NCI-H226 (cell line): ENCODE measurements at regions not wholly inside any gene's neighbourhood (a gene's known extent, or its start where the extent isn't known, plus 50 kb on each side); places are given as distances from the start of the nearest gene placed in this dataset.
A peak's percentile ranks its signal among the peaks of the same experiment; 100 is the strongest.

Experiments
- DNase-seq: peaks from one replicate; pipeline ENCODE4 v3.0.0-alpha.2; 2015

DNA sequence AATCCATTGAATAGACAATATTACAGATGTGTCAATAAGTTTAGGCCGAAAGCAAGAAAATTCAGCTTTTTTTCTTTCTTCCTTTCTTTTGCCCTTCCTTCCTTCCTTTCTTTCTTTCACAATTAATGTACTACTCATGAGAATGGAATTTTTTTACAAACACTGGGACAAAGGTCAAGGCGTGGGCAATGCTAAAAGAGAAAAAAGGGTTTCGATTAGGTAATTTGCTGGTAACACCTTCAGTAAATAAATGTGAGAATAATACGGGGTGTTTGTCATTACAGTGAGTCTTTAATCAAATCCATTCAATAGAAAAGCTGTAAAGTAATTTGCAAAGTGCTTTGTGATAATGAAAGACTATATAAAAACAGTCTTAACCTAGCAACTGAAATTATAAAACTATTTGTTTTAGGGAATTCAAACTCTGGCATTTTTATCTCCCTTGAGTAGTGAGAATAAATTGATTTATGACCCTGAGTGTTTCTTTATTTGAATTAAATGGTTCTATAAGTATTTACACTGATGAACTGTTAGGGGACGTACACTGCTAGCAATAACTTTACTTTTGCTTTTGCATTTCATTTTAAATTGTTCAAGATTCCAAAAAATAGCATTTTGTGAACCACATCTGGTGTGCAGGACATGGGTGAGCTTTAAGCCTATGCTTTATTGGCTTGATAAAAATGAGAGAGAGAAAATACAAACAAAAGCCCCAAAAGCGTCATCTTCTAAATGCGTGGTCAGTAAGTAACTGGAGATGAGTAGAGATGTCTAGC is 104.2 kb upstream of the THRB start:
- no peak for DNase-seq

DNA sequence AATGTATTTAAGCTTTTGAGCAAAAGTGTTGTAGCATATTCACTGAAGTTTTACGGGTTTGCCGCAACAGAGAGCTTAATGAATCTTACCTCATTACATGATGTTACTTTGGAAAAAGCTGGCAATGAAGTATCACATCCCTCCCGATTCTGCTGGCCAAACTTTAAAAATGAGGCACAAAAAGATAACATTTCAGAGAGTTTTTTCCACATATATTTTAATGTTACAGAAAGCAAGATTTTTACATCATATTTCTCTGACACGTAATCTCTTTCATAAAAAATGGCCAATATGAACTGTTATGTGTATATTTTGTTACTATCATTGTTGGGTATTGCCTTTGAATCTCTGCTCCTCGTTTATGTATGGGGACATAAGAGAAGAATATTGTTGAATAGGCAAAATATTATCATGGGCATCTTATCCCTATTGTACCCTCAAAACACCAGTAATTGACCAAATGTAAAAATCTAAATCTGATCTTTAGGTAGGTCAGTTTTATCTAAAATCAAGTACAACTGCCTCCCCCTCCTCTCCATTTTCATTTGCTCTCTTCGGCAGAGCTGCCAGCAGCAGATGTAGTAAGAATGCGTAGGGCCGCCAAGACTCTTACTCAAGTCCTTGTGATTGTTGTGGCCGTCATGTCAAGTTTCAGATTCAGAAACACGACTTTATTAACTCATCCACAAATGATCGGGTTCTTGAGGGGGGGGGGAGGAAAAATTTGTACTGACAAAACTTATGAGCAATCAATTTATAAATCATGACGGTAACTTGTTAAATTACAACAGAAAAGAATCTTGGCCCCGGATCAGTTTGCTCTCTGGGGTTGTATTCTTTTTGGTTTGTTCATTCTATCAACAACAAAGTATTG is 106.7 kb upstream of the THRB start:
- no peak for DNase-seq

DNA sequence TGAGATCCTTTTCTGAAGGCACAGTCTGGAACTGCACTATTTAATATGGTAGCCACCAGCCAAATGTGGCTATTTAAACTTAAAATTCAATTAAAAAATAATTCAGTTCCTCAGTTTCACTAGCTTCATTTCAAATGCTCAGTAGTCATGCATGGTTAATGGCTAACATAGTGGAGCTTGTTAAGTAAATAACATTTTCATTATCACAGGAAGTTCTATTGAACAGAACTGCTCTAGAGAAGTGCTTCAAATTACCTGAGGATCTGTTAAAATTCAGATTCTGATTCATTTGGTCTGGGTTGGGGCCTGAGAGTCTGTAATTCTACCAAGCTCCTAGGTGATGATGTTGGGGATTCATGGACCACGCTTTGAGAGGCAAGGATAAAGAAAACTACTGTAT is 109.6 kb upstream of the THRB start:
- DNase-seq: no peak

DNA sequence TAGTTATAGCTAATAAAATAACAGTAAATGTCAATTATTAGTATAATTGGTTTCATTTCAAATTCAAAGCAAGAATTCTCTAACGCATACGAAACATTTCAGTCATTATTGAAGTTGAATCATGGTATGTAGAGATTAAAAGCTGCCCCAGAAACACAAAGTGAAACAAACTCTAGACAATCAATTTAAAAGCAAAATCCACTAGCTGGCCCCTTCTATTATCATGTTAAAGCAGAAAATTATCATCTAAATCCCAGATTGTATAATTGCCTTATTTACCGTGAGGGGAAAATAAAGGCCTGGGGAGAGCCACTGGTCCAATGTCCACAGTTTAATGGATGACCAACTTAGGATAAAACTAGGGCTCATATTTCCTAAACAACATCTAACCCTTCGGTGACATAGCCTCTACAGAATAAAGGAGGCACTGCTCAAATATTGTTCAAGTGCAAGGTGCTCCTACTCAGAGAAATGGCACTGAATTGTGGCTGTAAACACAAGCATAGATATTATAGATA is 110.9 kb upstream of the THRB start:
- DNase-seq: no peak

DNA sequence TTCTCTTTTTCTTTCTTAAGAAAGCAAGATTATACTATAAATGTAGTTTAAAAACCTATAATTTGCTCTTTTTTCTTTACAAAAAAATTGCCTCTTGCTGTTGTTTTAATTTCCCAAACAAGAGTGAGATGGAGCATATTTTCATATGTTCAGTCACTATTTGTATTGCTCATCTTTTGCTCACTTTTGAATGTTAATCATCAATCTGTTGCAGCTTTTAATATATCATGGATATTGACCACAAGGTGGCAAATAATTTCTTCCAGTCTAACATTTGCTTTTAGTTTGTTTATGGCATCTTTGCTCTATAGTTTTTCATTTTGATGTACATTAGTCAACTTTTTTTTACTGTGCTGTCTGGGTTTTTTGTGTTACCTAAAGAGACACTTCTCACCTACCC is 112.6 kb upstream of the THRB start:
- no peak for DNase-seq

DNA sequence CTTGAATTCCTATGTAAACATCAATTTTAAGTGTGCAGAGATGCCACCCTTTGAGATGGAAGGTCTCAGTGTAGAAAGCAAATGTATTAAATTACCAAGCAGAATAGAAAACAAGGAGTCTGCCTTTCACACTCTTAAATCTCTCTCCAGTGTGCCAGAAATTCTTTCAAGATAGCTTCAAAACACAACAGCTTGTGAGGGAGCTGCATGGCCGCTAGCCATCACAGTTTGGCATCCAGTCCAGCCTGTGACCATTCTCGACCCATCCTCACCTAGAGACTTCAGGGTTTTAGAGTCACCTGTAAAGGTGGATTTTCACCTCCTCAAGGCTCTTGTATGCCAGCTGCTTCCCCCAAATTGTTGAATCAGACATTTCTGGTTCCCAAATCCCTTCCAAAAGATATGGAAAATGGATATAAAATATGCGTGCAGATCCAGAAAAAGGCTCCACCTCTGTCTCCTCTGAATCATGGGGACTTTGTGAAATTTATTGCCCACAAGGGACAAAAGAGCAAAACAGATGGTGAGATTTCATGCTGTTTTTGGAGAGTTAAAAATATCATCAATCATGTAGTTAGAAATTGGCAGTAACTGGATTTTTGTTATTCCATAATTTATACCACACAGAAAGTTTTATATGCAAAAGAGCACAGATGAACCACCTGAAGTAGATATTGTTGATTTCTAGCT is 114.2 kb upstream of the THRB start:
- no peak for DNase-seq

DNA sequence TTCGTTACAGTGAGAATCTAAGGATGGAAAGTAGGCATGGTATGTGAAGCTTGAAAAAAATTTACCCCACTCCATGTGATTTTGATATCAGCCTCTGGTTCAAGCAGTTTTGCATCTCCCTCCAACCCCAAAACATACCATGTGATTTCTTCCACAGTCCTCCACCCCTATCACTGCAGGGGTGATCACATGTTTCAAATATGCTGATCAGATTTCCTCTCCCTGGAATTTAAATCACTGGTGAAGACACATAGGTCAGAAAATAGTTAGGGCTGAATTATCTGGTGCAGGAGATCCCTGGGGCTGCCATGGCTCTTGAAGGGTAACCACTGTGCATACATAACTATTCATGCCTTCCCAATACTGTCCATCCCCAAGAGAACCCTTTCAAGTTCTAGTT is 119.7 kb upstream of the THRB start:
- DNase-seq: no peak

DNA sequence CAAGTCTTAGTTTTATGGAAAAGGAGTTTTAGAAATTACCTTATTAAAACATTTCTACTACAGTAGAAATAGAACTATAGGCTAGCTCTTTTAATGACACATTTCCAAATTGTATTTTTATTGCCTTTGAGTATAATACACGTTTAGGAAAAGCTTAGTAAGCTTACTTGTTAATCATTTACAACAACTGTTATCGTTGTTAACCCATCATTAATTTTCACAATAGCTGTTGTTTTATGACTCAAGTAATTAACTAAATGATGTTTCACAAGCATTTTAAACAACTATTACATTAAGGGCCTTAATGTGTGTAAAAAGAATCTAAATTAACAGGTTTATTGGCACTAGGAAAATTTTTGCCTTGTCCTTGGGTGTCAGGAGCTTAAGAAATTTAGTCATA is 120.5 kb upstream of the THRB start:
- DNase-seq: no peak

DNA sequence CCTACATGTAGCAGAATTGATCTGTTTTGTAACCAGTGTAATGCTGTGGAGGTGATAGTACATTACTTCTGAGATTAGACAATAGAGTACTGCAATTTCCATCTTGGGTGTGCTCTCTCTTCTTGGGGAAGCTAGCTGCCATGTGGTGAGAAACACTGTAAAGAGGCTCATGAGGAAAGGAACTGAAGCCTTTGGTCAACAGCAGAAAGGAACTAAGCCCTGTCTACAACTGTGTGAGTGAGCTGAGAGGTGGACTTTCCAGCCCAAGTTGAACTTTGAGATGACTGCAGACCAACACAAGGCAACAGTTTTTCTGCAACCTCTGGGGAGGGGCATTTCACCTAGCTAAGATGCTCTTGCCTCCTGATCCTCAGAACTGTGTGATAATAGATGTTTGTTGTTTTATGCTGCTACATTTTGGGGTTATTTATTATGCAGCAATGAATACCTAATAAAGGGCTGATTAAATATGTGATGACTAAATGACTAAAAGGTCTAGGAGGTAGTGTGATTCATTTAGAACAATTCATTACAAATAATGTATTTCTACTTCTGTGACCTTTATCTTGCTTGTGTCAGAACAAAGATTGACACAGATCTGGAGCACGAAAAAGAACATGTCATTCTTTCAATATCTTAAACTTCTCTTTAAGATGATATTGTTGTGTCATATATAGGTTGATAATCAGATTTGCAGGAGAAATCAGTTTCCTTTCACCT is 121.6 kb upstream of the THRB start:
- DNase-seq: no peak

DNA sequence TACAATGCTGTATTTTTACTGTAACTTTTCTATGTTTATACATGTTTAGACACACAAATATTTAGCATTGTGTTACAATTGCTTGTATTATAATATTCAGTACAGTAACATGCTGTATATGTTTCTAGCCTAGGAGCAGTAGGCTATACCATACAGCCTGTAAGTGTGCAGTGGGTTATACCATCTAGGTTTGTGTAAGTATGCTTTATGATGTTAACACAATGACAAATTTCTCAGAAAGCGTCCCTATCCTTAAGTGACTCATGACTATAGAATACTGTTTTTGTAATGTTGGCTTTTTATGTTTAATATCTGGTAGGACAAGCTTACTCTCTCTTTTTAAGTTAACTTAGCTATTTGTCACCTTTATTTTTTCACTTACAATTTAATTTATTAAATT is 127.5 kb upstream of the THRB start:
- DNase-seq: no peak

DNA sequence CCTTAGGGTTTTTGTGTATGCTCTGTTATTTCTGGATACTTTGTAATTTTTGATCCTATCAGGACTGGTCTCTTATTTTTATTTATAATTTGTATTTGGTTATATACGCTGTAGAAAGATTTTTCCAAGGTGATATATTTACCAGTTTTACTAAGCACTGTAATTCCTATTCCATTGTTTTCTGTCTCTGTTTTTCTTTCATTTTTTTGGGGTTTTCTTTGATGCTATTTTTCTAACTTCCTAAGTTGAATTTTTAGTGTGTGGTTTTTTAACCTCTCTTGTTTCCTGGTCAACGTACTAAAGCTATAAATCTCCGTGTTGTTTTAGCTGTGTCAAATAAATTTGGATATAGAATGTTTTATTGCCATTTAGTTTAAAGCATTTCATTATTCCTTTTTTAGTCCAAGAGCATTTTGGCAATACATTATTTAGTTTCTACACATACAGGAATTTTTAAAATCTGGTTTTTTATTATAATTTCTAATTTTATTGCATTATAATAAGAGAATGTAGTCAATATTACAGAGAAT is 128.1 kb upstream of the THRB start:
- no peak for DNase-seq

DNA sequence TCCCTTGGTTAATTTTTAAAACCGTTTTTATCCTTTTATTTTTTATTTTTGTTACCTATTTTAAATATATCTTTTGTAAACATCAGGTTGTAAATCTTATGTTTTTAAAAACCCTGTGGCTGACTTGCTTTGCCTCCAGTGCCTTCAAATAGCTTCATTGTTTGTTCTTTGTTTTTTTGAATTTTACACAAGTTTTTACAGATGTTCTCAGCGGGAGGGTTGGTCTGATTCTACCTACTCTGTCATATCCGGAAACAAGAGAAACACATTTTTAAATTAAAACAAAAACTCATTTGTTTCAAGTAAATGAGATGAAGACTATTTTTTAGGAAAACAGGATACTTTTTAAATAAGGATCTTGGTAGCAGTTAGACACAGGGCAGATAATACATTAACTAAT is 129.0 kb upstream of the THRB start:
- no peak for DNase-seq

DNA sequence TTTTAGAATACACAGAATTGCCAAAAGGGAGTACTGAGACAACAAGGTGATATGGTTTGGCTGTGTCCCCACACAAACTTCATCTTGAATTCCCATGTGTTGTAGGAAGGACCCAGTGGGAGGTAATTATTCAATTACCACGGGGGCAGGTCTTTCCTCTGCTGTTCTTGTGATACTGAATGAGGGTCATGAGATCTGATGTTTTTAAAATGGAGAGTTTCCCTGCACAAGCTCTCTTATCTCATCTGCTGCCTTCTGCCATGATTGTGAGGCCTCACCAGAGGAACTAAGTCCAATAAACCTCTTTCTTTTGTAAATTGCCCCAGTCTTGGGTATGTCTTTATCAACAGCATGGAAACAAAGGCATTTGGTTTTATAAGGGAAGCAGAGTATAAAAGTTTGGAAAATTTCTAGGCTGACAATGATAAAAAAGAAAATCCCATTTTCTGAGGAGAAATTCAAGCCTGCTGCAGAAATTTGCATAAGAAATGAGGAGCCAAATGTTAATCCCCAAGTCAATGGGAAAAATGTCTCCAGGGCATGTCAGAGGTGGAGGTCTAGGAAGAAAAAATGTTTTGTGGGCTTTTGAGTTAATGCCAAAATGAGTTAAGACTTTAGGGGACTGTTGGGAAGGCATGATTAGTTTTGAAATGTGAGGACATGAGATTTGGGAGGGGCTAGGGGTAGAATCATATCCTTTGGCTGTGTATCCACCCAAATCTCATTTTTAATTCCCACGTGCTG is 130.5 kb upstream of the THRB start:
- DNase-seq: no peak

DNA sequence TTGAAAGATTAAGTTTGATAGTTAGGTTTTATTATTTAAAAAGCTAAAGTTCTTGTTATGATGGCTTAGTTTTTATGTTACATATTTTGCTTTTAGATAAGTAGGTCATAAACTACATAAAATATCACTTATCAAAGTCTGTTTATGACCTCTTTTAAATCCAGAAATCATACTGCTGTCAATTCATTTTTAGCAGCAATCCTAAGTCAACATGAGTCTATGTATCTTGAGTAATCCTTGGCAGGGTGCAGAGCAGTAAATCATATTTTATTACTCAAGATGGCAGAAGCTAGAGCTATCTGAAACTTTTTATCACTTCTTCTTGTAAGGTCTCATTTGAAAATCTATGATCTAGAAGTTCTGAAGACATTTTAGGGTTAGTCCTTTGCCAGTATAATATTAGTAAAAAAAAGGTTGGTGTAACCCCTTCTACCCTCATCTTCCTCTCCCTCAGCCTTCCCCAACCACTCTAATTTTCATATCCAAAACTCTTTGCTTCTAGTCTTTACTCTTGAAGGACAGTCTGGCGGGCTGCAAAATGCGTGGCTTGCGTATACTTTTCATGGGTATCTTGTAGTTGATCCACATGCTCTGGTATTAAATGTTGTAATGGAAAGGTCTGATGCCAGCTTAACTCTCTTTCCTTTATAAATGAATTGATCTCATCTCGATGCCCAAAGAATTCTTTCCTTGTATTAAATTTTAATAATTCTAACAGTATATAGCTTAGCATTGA is 134.0 kb upstream of the THRB start:
- peak; percentile 74 for DNase-seq

DNA sequence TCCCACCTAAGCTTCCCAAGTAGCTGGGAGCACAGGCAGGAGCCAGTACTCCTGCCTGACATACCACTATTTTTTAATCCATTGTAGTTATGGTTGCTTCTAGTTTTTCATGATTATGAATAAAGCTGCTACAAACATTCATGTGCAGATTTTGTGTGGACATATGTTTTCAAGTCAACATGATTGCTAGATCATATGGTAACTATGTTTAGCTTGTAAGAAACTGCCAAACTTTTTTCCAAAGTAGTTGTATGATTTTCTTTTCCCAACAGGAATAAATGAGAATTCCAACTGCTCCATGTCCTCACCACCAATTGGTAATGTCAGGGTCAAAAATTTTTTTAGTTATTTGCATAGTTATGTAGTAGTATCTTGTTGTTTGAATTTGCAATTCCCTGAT is 136.8 kb upstream of the THRB start:
- DNase-seq: no peak

DNA sequence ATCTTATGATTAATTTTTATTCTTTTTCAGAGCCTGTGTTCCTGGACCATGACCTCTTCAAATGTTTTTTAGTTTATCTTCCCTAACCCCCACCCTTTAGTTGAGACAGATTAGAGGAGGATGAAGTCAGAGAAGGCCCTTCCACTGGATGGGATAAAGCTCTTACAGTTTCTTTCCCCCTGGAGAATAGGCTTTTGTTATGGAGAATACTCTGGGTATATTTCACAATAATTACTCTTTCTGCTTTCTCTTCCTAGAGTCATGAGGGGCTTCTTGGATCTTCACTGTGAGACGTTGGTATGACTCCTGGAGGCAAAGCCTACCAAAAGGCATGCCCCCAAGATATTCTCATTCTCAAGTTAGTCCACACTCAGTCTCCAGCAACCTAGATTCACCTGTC is 144.4 kb upstream of the THRB start:
- no peak for DNase-seq

DNA sequence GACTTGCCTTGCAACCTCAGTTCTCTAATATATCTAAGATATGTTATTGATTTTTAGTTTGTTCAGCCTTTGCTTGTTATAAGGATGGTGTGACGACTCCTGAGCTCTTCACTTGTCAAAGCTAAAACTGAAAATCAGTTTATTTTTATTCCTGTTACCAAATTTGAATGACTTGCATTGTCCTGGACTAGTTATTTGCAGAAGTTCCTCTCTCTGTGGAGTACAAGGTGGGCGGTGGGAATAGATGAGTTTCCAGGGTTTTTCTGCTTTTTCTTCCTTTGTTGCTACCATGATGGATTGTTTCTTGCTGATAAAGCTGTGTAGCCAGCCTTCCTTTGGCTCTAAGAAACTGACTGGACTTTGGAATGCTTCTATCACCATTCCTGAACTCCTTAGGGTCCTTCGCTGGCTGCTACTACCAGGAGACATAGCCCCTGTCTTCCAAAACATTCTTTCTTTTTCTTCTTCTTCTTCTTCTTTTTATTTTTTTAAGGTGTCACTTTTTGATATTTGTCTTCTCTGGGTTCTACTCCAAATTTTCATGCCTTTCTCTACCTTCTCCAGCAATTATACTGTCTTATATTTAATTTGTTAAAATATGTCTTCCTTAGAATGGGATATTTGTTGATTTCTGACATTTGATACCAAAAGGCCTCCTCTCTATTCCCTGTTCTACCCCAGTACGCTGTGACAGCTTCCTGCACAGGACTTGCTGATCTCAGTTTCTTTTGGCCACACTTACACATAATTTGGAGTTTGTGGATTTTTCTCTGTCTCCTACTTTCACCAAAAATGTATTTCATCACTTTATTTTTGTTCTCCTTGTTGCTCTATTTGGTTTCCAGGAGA is 145.1 kb upstream of the THRB start:
- DNase-seq: no peak

DNA sequence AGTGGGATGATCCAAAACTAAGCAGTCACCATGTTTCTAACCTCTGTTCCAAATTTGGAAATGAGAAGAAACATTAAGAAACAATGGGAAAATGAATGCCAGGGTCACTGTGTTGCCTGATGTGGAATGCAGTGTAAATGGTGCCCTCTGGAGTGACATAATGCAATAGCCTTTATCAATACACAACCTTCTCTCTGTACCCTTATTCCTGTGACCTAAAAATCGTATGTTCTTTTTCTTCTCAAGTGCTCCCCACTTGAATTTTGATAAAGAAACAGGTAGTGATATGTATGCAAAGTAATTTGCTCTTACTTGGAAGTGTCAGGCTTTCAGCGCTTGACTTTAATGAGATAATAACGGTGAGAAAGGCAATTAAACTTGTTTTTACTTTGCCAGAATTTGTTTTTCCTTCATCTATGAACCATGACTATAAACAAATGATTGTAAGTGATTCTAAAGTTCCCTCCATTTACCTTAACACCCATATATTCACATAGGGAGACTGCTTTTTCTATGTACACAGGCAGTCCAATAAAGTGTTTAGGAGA is 145.8 kb upstream of the THRB start:
- no peak for DNase-seq

DNA sequence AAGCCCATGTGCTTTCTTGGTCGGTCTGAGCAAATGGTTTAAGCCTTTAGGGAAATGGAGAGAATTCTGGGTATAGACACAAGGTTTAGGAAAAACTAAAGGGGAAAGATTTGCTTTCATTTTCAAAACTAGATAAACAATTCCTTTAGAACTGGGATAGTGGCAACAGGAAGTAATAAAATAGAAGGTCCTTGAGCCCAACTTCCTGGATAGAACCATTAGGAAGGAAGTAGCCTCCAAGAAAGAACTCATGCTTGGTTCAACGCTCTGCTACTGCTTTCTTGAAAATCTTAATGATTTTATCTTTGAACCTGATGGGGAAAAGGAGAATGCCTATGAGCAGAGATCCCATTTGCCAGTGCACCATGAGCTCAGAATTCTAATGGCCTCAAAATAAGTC is 147.0 kb upstream of the THRB start:
- DNase-seq: no peak

DNA sequence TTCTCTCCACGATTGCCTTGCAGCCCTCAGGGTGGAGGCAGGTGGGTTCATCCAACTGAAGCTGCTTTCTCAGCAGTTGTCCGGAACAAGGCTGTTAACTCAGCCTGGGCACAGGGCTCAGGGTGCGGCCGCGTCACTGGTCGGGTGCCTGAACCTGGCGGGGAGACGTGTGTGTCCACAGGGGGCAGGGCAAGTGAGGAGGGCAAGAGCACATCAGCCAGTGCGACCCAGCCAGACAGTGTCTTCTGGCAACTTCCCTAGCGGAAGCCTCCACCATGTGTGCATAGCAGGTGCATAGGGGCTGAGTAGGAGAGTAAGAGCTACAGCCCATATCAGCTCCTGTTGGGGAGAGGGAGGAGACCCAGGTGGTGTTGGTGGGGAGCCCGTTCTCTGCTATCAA is 150.4 kb upstream of the THRB start:
- DNase-seq: no peak
